ENCODE measurements at regions not wholly inside any gene's neighbourhood (a gene's known extent, or its start where the extent isn't known, plus 50 kb on each side); places are given as distances from the start of the nearest gene placed in this dataset.

- no peak for TF ChIP-seq PHF8 (conservative IDR thresholded peaks at IDR 0.05; ENCODE audit: low read depth, low read length)
Measured at GRCh38 chr3:68055215-68055614, 400.8 kb upstream of the SUCLG2 start (continued).

DNA sequence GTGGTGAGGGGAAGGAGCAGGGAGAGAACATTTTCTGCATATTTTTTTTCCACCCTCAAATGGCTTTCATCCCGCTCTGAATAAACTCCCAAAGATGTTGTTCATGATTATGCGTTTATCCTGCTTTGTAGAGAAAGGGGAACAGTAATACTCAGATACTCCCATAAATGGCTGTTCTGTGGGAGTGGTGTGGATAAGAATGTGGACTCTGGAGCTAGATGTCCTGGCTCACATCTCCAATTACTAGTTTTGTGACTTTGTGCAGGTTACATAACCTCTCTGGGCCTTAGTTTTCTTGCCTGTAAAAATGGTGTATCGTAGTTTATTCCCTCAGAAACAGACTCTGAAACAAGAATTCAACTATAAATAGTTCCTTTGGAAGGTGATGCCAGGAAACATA is 395.4 kb upstream of the SUCLG2 start:
- Histone ChIP-seq H3K79me1 (ENCODE audit: low read depth, low read length) (no peaks in the 10 kb centered on the region), H4K91ac (replicated peaks; ENCODE audit: insufficient read length, low read length) (no peak overlapping the region), H2AFZ (ENCODE audit: low read length) (no peak overlapping the region), H3K4ac (replicated peaks; ENCODE audit: insufficient read length, low read depth, low read length) (no peak overlapping the region), H3K9ac (replicated peaks in 1 of 4; ENCODE audit: extremely low read depth in 1 of 4, low read depth in 3 of 4, low read length in 3 of 4) (no peak overlapping the region), H2AK5ac (ENCODE audit: low read depth, low read length) (no peak overlapping the region), H3K27me3 (replicated peaks in 1 of 4; ENCODE audit: control insufficient read depth in 3 of 4, extremely low read depth in 1 of 4, insufficient read depth in 3 of 4, low read length in 3 of 4) (no peaks in the 10 kb centered on the region), H4K5ac (ENCODE audit: insufficient read length, low read depth, low read length) (no peak overlapping the region), H3K9me3 (ENCODE audit: insufficient read depth in 2 of 2, low read depth in 1 of 2, low read length in 1 of 2) (no peaks in the 10 kb centered on the region), H3K56ac (replicated peaks; ENCODE audit: insufficient read length, low read depth, low read length) (no peak overlapping the region), H3K36me3 (ENCODE audit: control insufficient read depth in 2 of 4, insufficient read depth in 4 of 4, low read length in 3 of 4) (no peaks in the 10 kb centered on the region), H3K23ac (ENCODE audit: insufficient read length) (no peak overlapping the region), H3K4me3 (ENCODE audit: extremely low read depth in 1 of 4, insufficient read depth in 2 of 4, low read depth in 3 of 4, low read length in 4 of 4) (no peak overlapping the region), H2BK120ac (replicated peaks; ENCODE audit: low read depth, low read length) (no peak overlapping the region), H4K20me1 (replicated peaks in 1 of 2; ENCODE audit: control insufficient read depth in 1 of 2, insufficient read depth in 2 of 2, low read length in 2 of 2) (no peaks in the 10 kb centered on the region), H3K79me2 (ENCODE audit: control insufficient read depth in 1 of 2, insufficient read depth in 2 of 2, low read length in 2 of 2) (no peaks in the 10 kb centered on the region), H3K27ac (ENCODE audit: low read depth, low read length) (no peak overlapping the region), H2BK5ac (ENCODE audit: low read depth, low read length) (no peak overlapping the region), H3K18ac (ENCODE audit: extremely low read depth, low read length) (no peak overlapping the region), H3K4me1 (replicated peaks in 1 of 4; ENCODE audit: control insufficient read depth in 3 of 4, insufficient read depth in 4 of 4, low read length in 3 of 4) (no peaks in the 10 kb centered on the region), H3K4me2 (ENCODE audit: insufficient read depth in 1 of 2, low read depth in 2 of 2, low read length in 2 of 2) (no peak overlapping the region), H4K8ac (ENCODE audit: extremely low read depth, insufficient read depth, low read length) (no peak overlapping the region), H3K23me2 (ENCODE audit: low read depth, low read length) (no peaks in the 10 kb centered on the region), H2BK15ac (ENCODE audit: low read length) (no peak overlapping the region), H3K14ac (ENCODE audit: insufficient read length) (no peak overlapping the region), H2BK20ac (ENCODE audit: low read length) (no peak overlapping the region), H2BK12ac (ENCODE audit: low read depth, low read length) (no peak overlapping the region)
- FAIRE-seq (no peak), DNase-seq (ENCODE audit: low read depth in 1 of 2, low spot score in 2 of 2) (no peak)
- ChIA-PET CTCF (ENCODE audit: partially characterized antibody) (no interaction called here), POLR2A (ENCODE audit: partially characterized antibody) (no interaction called here)
- WGBS, 2 experiments (ENCODE audit: extremely low coverage in 1 of 2, insufficient coverage in 1 of 2, insufficient read length in 1 of 2, insufficient replicate concordance in 2 of 2, low coverage in 1 of 2, low lambda C conversion rate in 2 of 2, missing lambda C conversion rate in 1 of 2) = 78% methylated on average over 3 of the region's 3 CpGs; no CpG with 5 or more reads in 1 of the 2 experiments
- TF ChIP-seq HDAC2 (IDR thresholded peaks at IDR 0.05; ENCODE audit: borderline replicate concordance in 1 of 2, low read depth in 2 of 2, low read length in 2 of 2) = no peak
- no peak for TF ChIP-seq BACH1 (IDR thresholded peaks at IDR 0.05; ENCODE audit: low read length)
- no peak for TF ChIP-seq RBBP5 (IDR thresholded peaks at IDR 0.05; ENCODE audit: borderline replicate concordance, low read depth, low read length)
- TF ChIP-seq EZH2 (IDR thresholded peaks at IDR 0.05; ENCODE audit: low read depth, low read length, severe bottlenecking) = no peak
- TF ChIP-seq CTCF (IDR thresholded peaks at IDR 0.05; ENCODE audit: control extremely low read depth in 1 of 3, insufficient read depth in 1 of 3, low read depth in 1 of 3, low read length in 3 of 3) = no peak
- TF ChIP-seq BCL11A (IDR thresholded peaks at IDR 0.05; ENCODE audit: low read depth in 2 of 2, low read length in 2 of 2) = no peak
- TF ChIP-seq ATF2 (IDR thresholded peaks at IDR 0.05; ENCODE audit: low read length) = no peak
